ENCODE measurements at regions not wholly inside any gene's neighbourhood (a gene's known extent, or its start where the extent isn't known, plus 50 kb on each side); places are given as distances from the start of the nearest gene placed in this dataset.

DNA sequence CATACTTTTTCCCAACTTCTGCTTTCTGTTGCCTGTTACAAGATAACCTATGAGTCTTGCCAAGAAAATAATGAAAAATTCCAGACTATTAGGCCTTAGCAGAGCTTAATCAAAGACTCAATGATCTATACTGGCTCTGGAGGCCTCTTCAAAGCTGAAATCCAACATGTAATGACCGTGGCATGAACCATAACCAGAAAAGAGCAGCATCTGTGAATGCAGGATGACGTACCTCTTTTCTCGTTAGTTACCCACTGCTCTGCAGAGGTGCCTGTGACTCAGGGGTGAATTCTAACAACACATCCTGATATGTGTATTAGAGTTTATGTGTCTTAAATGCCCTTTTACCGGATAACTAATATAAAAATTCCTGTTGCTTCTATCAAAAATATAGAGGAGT is 645.4 kb downstream of the PRELID2 start:
- TF ChIP-seq, protein P1, sequence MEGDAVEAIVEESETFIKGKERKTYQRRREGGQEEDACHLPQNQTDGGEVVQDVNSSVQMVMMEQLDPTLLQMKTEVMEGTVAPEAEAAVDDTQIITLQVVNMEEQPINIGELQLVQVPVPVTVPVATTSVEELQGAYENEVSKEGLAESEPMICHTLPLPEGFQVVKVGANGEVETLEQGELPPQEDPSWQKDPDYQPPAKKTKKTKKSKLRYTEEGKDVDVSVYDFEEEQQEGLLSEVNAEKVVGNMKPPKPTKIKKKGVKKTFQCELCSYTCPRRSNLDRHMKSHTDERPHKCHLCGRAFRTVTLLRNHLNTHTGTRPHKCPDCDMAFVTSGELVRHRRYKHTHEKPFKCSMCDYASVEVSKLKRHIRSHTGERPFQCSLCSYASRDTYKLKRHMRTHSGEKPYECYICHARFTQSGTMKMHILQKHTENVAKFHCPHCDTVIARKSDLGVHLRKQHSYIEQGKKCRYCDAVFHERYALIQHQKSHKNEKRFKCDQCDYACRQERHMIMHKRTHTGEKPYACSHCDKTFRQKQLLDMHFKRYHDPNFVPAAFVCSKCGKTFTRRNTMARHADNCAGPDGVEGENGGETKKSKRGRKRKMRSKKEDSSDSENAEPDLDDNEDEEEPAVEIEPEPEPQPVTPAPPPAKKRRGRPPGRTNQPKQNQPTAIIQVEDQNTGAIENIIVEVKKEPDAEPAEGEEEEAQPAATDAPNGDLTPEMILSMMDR (IDR thresholded peaks at IDR 0.05): no peak
- TF ChIP-seq POLR2AphosphoS5 (IDR thresholded peaks at IDR 0.05; ENCODE audit: insufficient read depth in 1 of 2, low read depth in 1 of 2): no peak

Measured in vagina (tissue), 2 donors.